GM12892 (cell line): ENCODE measurements at regions not wholly inside any gene's neighbourhood (a gene's known extent, or its start where the extent isn't known, plus 50 kb on each side); places are given as distances from the start of the nearest gene placed in this dataset.

Experiments used
- POLR2A ChIP-seq: IDR thresholded peaks from 2 replicates; pipeline ENCODE4 v1.6.1; 2011; ENCODE audit warnings: low read depth, low read length, control low read depth
- POLR2AphosphoS5 ChIP-seq: IDR thresholded peaks from 2 replicates; pipeline ENCODE4 v1.6.1; 2011; ENCODE audit warnings: low read depth, low read length, control low read depth
- TAF1 ChIP-seq: IDR thresholded peaks from 2 replicates; pipeline ENCODE4 v1.6.1; 2011; ENCODE audit warnings: low read depth, mild to moderate bottlenecking, control low read depth, low read length, borderline replicate concordance

GRCh38 chr6:156396791-156397418 is 380.3 kb upstream of the ARID1B start:
- TF ChIP-seq POLR2AphosphoS5 (no peak), POLR2A (no peak), TAF1 (no peak)
